MM.1S (cell line): ENCODE measurements at regions not wholly inside any gene's neighbourhood (a gene's known extent, or its start where the extent isn't known, plus 50 kb on each side); places are given as distances from the start of the nearest gene placed in this dataset.

ENCODE experiments used
- DNase-seq: peaks from one replicate; pipeline ENCODE4 v3.0.0-alpha.2; 2015
- H2AFZ ChIP-seq: fragments of 300-600 bp; sonication (generic); 2 replicates; pipeline ENCODE4 v1.6.0; 2016; ENCODE audit warnings: antibody characterized with exemption, low read length
- H3F3A ChIP-seq: fragments of 300-600 bp; sonication (generic); 2 replicates; pipeline ENCODE4 v1.6.1; 2016; ENCODE audit warnings: mild to moderate bottlenecking, antibody characterized with exemption, low read length, moderate library complexity, mixed read lengths; ENCODE audit not compliant: insufficient read depth
- H3K27ac ChIP-seq: fragments of 300-600 bp; sonication (generic); 2 replicates; pipeline ENCODE4 v1.5.1; 2016; ENCODE audit warnings: mild to moderate bottlenecking, low read length
- H3K27me3 ChIP-seq: fragments of 300-600 bp; sonication (generic); replicated peaks from 2 replicates; pipeline ENCODE4 v1.6.0; 2016; ENCODE audit warnings: low read length; ENCODE audit not compliant: insufficient read depth
- H3K36me3 ChIP-seq: fragments of 300-600 bp; sonication (generic); replicated peaks from 2 replicates; pipeline ENCODE4 v1.6.1; 2016; ENCODE audit warnings: mild to moderate bottlenecking, low read length, mixed read lengths; ENCODE audit not compliant: insufficient read depth
- H3K4me1 ChIP-seq: fragments of 300-600 bp; sonication (generic); 2 replicates; pipeline ENCODE4 v1.6.1; 2016; ENCODE audit warnings: low read length, mixed read lengths
- H3K4me2 ChIP-seq: fragments of 300-600 bp; sonication (generic); 2 replicates; pipeline ENCODE4 v1.6.0; 2016; ENCODE audit warnings: low read depth, low read length
- H3K4me3 ChIP-seq: fragments of 300-600 bp; sonication (generic); 2 replicates; pipeline ENCODE4 v1.5.1; 2016; ENCODE audit warnings: low read length, mixed read lengths
- H3K79me2 ChIP-seq: fragments of 300-600 bp; sonication (generic); 2 replicates; pipeline ENCODE4 v1.6.1; 2016; ENCODE audit warnings: mixed run types, low read length, mixed read lengths
- H3K9ac ChIP-seq: fragments of 300-600 bp; sonication (generic); 2 replicates; pipeline ENCODE4 v1.6.1; 2016; ENCODE audit warnings: low read length, mixed read lengths
- H3K9me2 ChIP-seq: fragments of 300-600 bp; sonication (generic); replicated peaks from 2 replicates; pipeline ENCODE4 v1.6.1; 2016; ENCODE audit warnings: mild to moderate bottlenecking, low read length, mixed read lengths; ENCODE audit not compliant: insufficient read depth
- H3K9me3 ChIP-seq: fragments of 300-600 bp; sonication (generic); replicated peaks from 2 replicates; pipeline ENCODE4 v1.6.1; 2016; ENCODE audit warnings: mild to moderate bottlenecking, low read length, mixed read lengths; ENCODE audit not compliant: insufficient read depth
- H4K20me1 ChIP-seq: fragments of 300-600 bp; sonication (generic); 2 replicates; pipeline ENCODE4 v1.6.1; 2016; ENCODE audit warnings: mild to moderate bottlenecking, low read length, moderate library complexity, mixed read lengths; ENCODE audit not compliant: insufficient read depth
- CTCF ChIP-seq: fragments of 300-600 bp; sonication (generic); IDR thresholded peaks from 2 replicates; pipeline ENCODE4 v1.5.1; 2016; ENCODE audit warnings: antibody characterized with exemption, low read length, mixed read lengths
- EZH2 ChIP-seq: fragments of 300-600 bp; sonication (generic); optimal IDR thresholded peaks from 2 replicates; pipeline ENCODE3; 2017; ENCODE audit warnings: low read depth, mild to moderate bottlenecking, antibody characterized with exemption, low read length, mixed read lengths
- EZH2phosphoT487 ChIP-seq: fragments of 300-600 bp; sonication (generic); IDR thresholded peaks from 2 replicates; pipeline ENCODE4 v1.6.1; 2018; ENCODE audit warnings: antibody characterized with exemption, low read length

DNA sequence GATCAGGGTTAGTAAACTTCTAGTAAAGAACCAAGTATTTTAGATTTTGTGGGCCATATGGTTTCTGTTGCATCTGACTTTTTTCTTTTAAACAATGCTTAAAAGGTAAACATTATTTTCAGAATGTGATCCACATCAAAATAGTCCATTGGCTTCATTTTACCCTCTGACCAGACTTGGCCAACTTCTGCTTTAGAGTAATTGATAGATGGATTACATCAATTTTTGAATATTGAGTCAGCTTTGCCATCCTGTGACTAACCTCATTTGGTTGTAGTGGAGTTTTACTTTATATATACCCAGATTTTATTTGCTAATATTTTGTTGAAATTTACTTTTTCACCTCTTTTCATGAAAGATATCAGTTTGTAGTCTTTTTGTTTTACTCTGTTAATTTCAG lies 559.8 kb downstream of the TLL1 start:
- no peak for TF ChIP-seq EZH2
- no peak for TF ChIP-seq EZH2phosphoT487
- no peak for TF ChIP-seq CTCF
- Histone ChIP-seq H3K4me1 (no peaks in the 10 kb centered on the region), H3K79me2 (no peaks in the 10 kb centered on the region), H3K9ac (no peak overlapping the region), H3K36me3 (no peaks in the 10 kb centered on the region), H3K27me3 (no peaks in the 10 kb centered on the region), H3K9me2 (no peaks in the 10 kb centered on the region), H2AFZ (no peak overlapping the region), H3F3A (no peaks in the 10 kb centered on the region), H3K9me3 (no peaks in the 10 kb centered on the region), H3K4me3 (no peak overlapping the region), H3K27ac (no peak overlapping the region), H3K4me2 (no peak overlapping the region), H4K20me1 (no peaks in the 10 kb centered on the region)
- no peak for DNase-seq

GRCh38 chr4:166435449-166435848 lies 562.4 kb downstream of the TLL1 start:
- Histone ChIP-seq H4K20me1 (no peaks in the 10 kb centered on the region), H3K4me2 (no peak overlapping the region), H3K27ac (no peak overlapping the region)

GRCh38 chr4:166458756-166459155 lies 585.7 kb downstream of the TLL1 start:
- Histone ChIP-seq H3K27ac (no peak overlapping the region), H3K79me2 (no peaks in the 10 kb centered on the region), H2AFZ (no peak overlapping the region), H3F3A (no peaks in the 10 kb centered on the region), H3K9me3 (no peaks in the 10 kb centered on the region), H3K4me3 (no peak overlapping the region), H3K9ac (no peak overlapping the region), H3K4me2 (no peak overlapping the region), H3K27me3 (no peaks in the 10 kb centered on the region), H3K9me2 (no peaks in the 10 kb centered on the region), H3K36me3 (no peaks in the 10 kb centered on the region), H3K4me1 (no peaks in the 10 kb centered on the region), H4K20me1 (no peaks in the 10 kb centered on the region)
- DNase-seq, result no peak
- TF ChIP-seq CTCF (no peak), EZH2phosphoT487 (no peak), EZH2 (no peak)

More at GRCh38 chr4:166435449-166435848, 562.4 kb downstream of the TLL1 start:
- Histone ChIP-seq H3K9ac (no peak overlapping the region), H3K36me3 (no peaks in the 10 kb centered on the region), H3K79me2 (no peaks in the 10 kb centered on the region), H3K27me3 (no peaks in the 10 kb centered on the region), H3K9me2 (no peaks in the 10 kb centered on the region), H3K4me1 (no peaks in the 10 kb centered on the region), H3F3A (no peaks in the 10 kb centered on the region), H3K9me3 (no peaks in the 10 kb centered on the region), H2AFZ (no peak overlapping the region), H3K4me3 (no peak overlapping the region)
- DNase-seq, result no peak
- TF ChIP-seq EZH2phosphoT487, result no peak
- TF ChIP-seq EZH2, result no peak
- TF ChIP-seq CTCF, result no peak
